Fibroblast of lung (primary cell): ENCODE measurements at regions not wholly inside any gene's neighbourhood (a gene's known extent, or its start where the extent isn't known, plus 50 kb on each side); places are given as distances from the start of the nearest gene placed in this dataset.
A peak's percentile ranks its signal among the peaks of the same experiment; 100 is the strongest.

Source experiments
- DNase-seq, 2 donors: peaks; one replicate each; pipeline versions ENCODE4 v3.0.0 to v3.0.0-alpha.2; 2010; ENCODE audit warnings: low read depth in 2 of 2
- H2AFZ ChIP-seq: 2 replicates; pipeline ENCODE4 v1.5.1; 2012; ENCODE audit warnings: low read length, control low read depth, inconsistent platforms
- H3K27ac ChIP-seq: 2 replicates; pipeline ENCODE4 v1.5.1; 2011; ENCODE audit warnings: low read length, control low read depth; ENCODE audit not compliant: insufficient read depth
- H3K27me3 ChIP-seq: 2 replicates; pipeline ENCODE4 v1.5.1; 2011; ENCODE audit warnings: mild to moderate bottlenecking, low read length; ENCODE audit not compliant: control insufficient read depth, insufficient read depth
- H3K36me3 ChIP-seq: 2 replicates; pipeline ENCODE4 v1.5.1; 2011; ENCODE audit warnings: low read length; ENCODE audit not compliant: control insufficient read depth, insufficient read depth
- H3K4me1 ChIP-seq: 2 replicates; pipeline ENCODE4 v1.5.1; 2011; ENCODE audit warnings: low read length; ENCODE audit not compliant: control insufficient read depth, insufficient read depth; ENCODE audit errors: extremely low read depth
- H3K4me2 ChIP-seq: 2 replicates; pipeline ENCODE4 v1.5.1; 2011; ENCODE audit warnings: low read length, control low read depth; ENCODE audit not compliant: insufficient read depth; ENCODE audit errors: extremely low read depth
- H3K4me3 ChIP-seq, 4 experiments: fragments of 200-600 bp in 1 of 4; sonication (generic) in 1 of 4; replicated peaks in 1 of 4; 2 replicates each; pipeline ENCODE4 v1.5.1; 2011 to 2016; ENCODE audit warnings: low read length in 4 of 4, low read depth in 3 of 4, mild to moderate bottlenecking in 3 of 4, control low read depth in 2 of 4, inconsistent platforms in 1 of 4, mixed read lengths in 1 of 4; ENCODE audit not compliant: insufficient read depth in 1 of 4; ENCODE audit errors: control extremely low read depth in 1 of 4
- H3K79me2 ChIP-seq: 2 replicates; pipeline ENCODE4 v1.5.1; 2012; ENCODE audit warnings: mild to moderate bottlenecking, low read length, inconsistent platforms; ENCODE audit not compliant: control insufficient read depth, insufficient read depth
- H3K9ac ChIP-seq: 2 replicates; pipeline ENCODE4 v1.5.1; 2011; ENCODE audit warnings: mild to moderate bottlenecking, low read length, control low read depth; ENCODE audit not compliant: insufficient read depth
- H3K9me3 ChIP-seq: 2 replicates; pipeline ENCODE4 v1.5.1; 2012; ENCODE audit warnings: low read depth, low read length; ENCODE audit not compliant: control insufficient read depth, insufficient read depth
- H4K20me1 ChIP-seq: 2 replicates; pipeline ENCODE4 v1.5.1; 2011; ENCODE audit warnings: low read length; ENCODE audit not compliant: control insufficient read depth, insufficient read depth; ENCODE audit errors: extremely low read depth
- CTCF ChIP-seq, 2 donors: IDR thresholded peaks in 1 of 2; conservative IDR thresholded peaks in 1 of 2; 1 replicate in 1 of 2; 2 replicates in 1 of 2; pipeline ENCODE4 v1.5.1; 2011 to 2012; ENCODE audit warnings: low read length in 2 of 2, control low read depth in 1 of 2, inconsistent platforms in 1 of 2, low read depth in 1 of 2, mild to moderate bottlenecking in 1 of 2
- EZH2 ChIP-seq: IDR thresholded peaks from 2 replicates; pipeline ENCODE4 v1.5.1; 2012; ENCODE audit warnings: low read length, control low read depth, mild to moderate bottlenecking; ENCODE audit errors: missing control alignments

GRCh38 chr6:169159331-169159730 is 94.3 kb downstream of the THBS2 start:
- Histone ChIP-seq H3K4me2 (no peak overlapping the region), H3K4me3 (no peak overlapping the region), H2AFZ (no peak overlapping the region), H4K20me1 (no peaks in the 10 kb centered on the region), H3K9ac (no peak overlapping the region), H3K27me3 (no peaks in the 10 kb centered on the region), H3K4me1 (peaks cover 19% of the 10 kb centered on the region), H3K27ac (no peak overlapping the region), H3K36me3 (no peaks in the 10 kb centered on the region), H3K9me3 (no peaks in the 10 kb centered on the region), H3K79me2 (no peaks in the 10 kb centered on the region)
- DNase-seq: no peak
- no peak for TF ChIP-seq CTCF (conservative IDR thresholded peaks at IDR 0.05 in 1 of 2, IDR thresholded peaks at IDR 0.05 in 1 of 2; ENCODE audit: low read depth in 1 of 2, low read length in 2 of 2)

GRCh38 chr6:169158691-169159090 is 95.0 kb downstream of the THBS2 start:
- peak; percentile 56 to 59 for DNase-seq
- Histone ChIP-seq H3K4me1 (peaks cover 17% of the 10 kb centered on the region), H3K36me3 (no peaks in the 10 kb centered on the region), H3K9ac (no peak overlapping the region), H3K27me3 (no peaks in the 10 kb centered on the region), H2AFZ (peak overlapping the region; percentile 71), H3K4me3 (peak overlapping the region in 1 of 4 experiments; percentile 4), H3K4me2 (peak overlapping the region; percentile 62), H3K27ac (peak overlapping the region; percentile 64), H3K9me3 (no peaks in the 10 kb centered on the region), H4K20me1 (no peaks in the 10 kb centered on the region), H3K79me2 (no peaks in the 10 kb centered on the region)
- TF ChIP-seq CTCF (conservative IDR thresholded peaks at IDR 0.05 in 1 of 2, IDR thresholded peaks at IDR 0.05 in 1 of 2; ENCODE audit: low read depth in 1 of 2, low read length in 2 of 2): peak in 1 of 2 donors; percentile 27
- TF ChIP-seq EZH2: no peak

- TF ChIP-seq EZH2 (no peak), CTCF (conservative IDR thresholded peaks at IDR 0.05 in 1 of 2, IDR thresholded peaks at IDR 0.05 in 1 of 2; ENCODE audit: low read depth in 1 of 2, low read length in 2 of 2) (peak in 1 of 2 donors; percentile 16)
- peaks cover 13% of the 10 kb centered on the region for H3K4me1 ChIP-seq
- H3K79me2 ChIP-seq: no peaks in the 10 kb centered on the region
- peak overlapping the region; percentile 71 for H2AFZ ChIP-seq
- H3K27me3 ChIP-seq: no peaks in the 10 kb centered on the region
- H3K27ac ChIP-seq: peak overlapping the region; percentile 64
- H3K4me2 ChIP-seq: peak overlapping the region; percentile 62
- no peaks in the 10 kb centered on the region for H3K36me3 ChIP-seq
- no peaks in the 10 kb centered on the region for H3K9me3 ChIP-seq
- no peak overlapping the region for H3K9ac ChIP-seq
- H3K4me3 ChIP-seq: no peak overlapping the region
- peak; percentile 91 to 94 for DNase-seq
- no peaks in the 10 kb centered on the region for H4K20me1 ChIP-seq
Measured at GRCh38 chr6:169158174-169158573, 95.5 kb downstream of the THBS2 start.
